ENCODE measurements at regions not wholly inside any gene's neighbourhood (a gene's known extent, or its start where the extent isn't known, plus 50 kb on each side); places are given as distances from the start of the nearest gene placed in this dataset.

DNA sequence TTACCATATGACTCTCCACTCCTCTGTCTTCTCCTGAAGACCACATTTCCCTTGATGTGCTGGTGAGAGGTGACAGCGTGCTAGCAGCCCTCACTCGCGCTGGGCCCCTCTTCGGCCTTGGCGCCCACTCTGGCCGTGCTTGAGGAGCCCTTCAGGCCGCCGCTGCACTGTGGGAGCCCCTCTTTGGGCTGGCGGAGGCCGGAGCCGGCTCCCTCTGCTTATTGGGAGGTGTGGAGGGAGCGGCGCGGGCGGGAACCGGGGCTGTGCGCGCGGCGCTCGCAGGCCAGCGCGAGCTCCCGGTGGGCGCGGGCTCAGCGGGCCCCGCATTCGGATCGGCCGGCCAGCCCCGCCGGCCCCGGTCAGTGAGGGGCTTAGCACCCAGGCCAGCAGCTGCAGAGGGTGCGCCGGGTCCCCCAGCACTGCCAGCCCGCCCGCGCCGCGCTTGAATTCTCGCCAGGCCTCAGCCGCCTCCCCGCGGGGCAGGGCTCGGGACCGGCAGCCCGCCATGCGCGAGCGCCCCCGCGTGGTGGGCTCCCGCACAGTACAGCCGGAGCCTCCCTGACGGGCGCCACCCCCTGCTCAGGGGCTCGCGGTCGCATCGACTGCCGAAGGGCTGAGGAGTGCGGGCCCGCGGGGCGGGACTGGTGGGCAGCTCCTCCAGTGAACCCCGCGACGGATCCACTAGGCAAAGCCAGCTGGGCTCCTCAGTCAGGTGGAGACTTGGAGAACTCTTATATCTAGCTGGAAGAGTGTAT, 246.6 kb upstream of the REG3G start:
- TF ChIP-seq CTCF (IDR thresholded peaks at IDR 0.05): peak in 1 of 3 experiments; percentile 39
- no peak for TF ChIP-seq POLR2A (IDR thresholded peaks at IDR 0.05)

Measured in testis (tissue), 2 donors.